ENCODE measurements at regions not wholly inside any gene's neighbourhood (a gene's known extent, or its start where the extent isn't known, plus 50 kb on each side); places are given as distances from the start of the nearest gene placed in this dataset.

DNA sequence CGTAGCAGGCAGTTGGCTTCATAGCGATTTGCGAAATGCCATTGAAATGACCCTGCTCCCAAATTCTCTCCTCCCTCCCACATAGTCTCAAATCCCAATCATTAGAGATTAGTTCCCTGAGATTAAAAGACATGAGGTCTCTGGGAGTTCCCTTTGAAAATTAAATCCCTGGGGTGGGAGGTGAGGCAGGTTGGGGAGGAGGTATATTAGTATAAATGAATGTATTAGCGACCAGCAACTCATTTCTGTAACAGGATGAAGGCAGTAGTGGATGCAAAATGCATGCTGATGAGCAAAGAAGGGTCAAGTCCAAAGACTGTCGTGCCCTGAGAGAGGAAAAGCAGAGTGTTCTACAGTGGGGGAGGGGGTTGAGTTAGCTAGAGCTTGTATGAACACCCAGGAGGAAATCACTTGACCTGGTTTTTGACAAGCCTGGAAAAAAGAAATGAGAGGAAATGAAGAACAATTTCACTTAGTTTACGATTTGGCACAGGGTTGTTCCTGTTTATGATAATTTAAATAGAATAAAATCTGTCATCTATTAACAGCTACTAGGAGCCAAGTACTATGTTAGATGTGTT, 79.6 kb upstream of the MTPN start:
- DNase-seq = no peak

DNA sequence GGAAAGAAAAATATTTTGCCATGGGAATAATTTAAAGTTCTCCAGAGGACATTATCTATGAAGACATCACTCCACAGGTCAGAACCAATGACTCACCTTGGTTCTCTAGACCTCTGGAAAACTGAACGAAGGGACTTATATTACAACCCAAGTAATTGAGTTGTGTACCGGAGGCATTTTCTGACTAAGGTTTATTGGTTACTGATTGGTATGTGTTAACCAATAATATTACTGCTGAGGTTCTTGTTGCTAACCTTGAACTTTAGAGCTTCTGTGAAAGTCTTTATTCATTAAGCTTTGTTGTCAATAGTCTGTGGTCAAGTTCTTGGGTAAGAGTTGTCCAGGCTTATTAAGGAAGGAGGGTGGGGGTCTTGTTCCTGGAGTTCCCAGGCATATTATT, 78.1 kb upstream of the MTPN start:
- DNase-seq = no peak

DNA sequence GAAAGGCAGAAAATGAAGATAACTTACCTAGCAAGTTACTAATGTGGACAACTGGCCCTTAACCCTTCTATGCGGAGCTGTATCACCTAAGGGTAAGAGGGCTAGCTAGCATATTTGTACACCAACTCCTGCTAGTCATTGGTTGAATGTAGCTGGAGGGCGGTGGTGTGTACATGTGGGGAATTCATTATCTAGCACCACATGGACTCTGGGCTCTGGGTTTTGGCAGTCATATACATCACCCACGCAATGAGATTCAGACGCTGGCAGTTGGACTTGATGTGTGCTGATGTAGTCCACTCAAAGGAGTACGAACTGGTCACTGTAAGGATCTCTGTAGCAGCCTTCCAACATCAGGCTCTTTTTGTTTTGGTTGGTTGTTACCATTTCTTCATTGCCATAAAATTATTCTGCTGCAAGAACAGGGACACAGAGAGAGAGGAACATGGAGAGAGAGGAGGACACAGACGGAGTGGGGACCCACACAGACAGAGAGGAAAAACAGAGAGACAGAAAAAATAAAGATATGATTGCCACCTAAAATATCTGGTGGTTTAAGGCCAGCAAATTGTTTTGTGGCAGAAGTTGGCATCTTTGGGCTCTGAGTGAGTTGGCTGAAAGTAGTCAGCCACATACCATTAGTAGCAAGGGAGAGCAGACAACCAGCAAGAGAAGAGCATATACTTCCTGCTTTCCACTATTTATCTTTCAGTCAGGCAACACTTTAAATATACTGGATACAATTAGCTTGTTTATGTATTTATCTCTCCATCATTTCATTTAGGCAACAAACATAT, 76.7 kb upstream of the MTPN start:
- no peak for DNase-seq

DNA sequence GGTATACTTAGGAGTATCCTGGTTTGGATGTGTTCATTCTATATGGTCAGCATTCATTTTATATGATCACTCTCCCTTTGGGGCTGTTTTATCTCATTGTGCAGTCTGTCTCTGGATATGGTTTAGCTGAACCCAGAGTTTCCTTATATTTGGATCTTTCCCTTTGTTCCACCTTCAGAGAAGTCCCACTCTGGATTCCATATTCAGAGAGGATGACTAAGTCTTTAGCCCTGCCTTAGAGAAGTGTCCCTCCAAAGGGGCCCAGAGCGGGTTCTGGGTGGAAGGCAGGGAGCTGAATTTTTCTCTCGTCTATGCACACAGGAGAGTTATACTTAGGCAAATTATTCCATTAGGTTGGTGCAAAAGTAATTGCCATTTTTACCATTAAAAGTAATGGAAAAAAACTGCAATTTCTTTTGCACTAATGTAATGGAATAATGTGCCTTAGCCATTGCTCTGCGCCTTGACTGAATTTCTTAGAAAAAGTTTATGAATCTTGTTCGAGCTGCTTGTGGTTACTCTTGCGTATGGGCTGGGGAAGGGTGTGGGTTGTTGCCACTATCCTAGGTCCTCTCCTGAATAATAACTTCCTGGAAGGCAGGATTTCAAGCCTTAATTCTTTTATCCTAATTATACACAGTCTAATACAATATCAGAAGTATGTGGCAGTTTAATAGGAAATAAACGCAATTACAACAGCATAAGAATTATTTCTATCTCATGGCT, 74.2 kb upstream of the MTPN start:
- no peak for DNase-seq

DNA sequence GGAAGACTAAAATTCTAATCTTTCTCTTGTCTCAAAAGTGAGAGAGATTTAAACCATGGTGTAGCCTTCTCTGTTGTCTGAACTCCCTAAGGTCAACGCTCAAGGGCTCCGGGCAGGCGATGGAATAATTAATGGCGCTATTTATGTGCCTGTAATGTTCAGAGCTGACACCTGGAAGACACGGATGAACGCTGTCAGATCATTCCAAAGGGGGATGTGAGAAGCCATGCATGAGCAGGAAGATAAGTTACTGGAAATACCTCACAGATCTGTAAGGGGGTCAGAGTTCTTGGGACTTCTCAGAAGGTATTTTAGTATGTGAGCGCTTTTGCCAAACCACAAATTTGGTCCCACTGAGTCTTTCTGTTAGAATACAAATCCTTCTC, 73.3 kb upstream of the MTPN start:
- no peak for DNase-seq

DNA sequence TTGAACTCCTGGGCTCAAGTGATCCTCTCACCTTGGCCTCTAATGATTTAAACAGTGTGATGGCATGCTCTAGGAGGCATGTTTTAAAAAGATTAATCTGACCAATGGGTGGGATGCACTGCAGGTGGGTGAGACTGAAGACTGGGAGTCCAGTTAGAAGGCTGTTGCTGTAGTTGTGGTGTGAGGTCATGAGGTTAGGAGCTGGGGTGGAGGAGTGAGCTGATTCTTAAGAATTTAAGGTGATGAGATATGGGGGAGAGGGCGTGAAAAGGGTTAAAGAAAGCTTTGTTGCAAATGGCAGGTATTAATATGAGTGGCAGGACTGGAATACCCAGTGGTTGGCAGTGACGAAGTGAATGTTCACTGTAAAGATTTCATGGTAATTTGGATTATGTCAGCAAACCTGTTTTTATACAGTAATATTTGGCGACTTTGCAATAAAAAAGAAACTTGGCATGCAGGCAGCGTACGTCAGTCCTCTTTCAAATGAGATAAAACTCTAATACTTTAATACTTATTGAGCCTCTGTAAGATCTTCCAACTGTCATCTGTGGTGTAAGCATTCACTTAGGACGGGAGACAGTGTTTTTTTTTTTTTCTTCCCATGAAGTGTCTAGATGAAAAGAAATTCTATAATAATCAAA, 72.8 kb upstream of the MTPN start:
- DNase-seq = no peak

DNA sequence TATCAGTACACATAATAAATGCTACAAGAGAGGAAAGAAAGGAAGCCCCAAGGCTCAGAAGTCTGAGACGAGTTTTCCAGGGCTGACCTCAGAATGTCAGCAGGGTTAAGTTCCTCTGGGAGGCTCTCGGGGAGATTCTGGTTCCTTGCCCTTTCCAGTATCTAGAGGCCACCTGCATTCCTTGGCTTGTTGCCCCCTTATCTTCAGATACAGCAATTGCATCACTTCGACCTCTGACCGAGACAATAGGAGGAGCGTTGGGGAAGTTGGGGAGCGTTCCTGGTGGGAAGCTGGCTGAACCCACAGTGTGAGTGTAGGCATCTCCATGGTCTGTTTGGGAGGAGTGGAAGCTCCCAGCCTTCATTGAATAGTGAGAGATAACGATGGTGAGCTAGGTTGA, 72.0 kb upstream of the MTPN start:
- no peak for DNase-seq

DNA sequence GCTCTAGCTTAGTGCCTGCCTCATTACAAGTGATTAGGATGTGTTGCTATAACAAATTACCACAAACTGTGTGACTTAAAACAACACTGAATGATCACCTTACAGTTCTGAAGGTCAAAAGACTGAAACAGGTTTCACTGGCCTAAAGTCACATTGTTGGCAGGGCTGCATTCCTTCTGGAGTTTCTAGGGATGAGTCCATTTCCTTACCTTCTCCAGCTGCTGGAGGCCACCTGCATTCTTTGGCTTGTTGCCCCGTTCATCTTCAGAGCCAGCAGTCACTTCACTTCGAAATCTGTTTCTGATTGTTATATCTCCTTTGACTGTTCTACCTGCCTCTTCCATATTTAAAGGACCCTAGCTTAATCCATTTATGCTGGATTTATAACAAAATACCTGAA, 69.4 kb upstream of the MTPN start:
- no peak for DNase-seq

DNA sequence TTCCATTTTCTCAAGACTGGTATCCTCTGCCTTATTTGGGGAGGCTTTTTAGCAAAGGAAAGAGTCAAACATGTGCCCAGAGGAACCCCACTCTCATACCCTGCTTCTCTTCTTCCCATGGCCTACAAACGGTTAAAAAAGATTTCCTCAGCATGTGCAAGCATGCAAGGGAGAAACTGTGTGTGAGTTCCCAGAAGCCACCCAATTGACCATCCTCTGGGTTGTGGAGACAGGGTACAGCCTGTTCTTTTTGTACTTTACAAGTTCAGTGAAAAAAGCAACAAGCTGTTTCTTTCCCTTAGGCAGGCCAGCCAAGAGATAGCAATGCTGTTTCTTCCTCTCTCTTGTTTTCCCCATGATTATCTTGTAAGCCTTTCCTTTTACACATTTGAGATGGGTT, 68.8 kb upstream of the MTPN start:
- DNase-seq = no peak

DNA sequence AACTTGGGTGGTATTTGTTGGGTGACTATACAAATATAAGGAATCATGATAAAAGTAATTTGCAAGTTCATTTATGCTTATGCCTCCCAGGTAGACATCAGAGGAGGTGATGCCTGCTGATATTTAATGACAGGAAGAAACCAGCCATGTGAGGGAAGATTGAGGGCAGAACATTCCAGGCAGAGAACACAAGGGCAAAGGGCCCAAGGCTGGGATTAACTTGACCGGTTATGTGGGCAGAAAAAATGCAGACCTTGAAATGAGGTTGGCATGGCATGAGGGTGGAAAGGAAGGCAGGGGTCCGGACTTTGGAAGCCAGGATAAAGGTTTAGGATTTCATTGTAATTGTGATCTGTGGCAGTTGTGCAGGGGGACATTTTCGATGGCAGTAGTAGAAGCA, 68.0 kb upstream of the MTPN start:
- DNase-seq = no peak

DNA sequence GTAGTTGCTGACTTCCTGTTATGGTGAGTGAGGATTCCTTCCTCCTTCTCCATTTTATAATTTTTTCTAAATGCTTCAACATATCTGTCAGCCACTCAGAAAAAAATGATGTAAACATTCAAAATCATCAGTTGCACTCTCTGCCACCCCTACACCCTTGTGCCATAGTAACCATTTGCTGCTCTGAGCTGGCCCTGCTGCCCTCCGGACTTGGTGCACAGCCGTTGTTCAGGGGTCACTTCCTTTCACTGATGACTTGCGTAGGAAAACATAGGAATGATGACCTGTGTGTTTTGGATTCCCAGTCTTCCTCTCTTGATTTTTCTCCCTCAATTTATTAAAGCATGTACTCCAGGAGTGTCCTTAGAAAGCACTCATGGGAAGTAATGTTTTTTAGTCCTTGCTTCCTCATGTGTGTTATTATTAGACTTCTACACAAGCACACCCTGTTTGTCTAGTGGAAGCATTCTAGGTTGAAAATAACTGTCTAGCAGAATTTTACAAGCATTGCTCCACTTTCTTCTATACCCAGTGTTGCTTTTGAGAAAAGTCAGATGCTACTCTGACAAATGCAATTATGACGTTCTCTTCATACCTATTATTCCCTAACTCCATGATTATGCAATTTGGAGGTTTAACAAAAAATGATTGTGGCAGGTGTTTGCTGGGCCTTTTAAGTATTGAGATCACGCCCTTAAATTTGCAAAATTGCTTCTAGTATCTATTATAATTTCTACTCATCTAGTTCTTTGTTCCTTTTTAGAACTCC, 62.6 kb upstream of the MTPN start:
- no peak for DNase-seq

DNA sequence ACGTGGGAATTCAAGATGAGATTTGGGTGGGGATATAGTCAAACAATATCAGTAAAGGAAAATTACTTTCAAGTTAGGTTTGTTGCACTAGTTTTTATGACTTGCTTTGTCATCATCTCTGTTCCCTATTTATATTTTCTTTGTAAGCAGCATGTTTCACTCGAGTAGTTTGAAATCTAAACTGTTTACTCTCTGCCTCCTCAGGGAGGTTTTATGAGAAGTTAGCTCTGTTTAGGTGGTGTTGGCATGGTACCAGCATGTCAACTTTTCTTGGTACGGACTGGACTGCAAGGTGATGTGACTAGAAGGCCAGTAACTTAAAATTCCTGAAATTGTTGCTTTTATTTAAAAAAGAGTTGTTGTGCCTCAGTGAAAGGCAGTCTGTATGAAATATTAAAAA, 59.2 kb upstream of the MTPN start:
- DNase-seq = no peak

DNA sequence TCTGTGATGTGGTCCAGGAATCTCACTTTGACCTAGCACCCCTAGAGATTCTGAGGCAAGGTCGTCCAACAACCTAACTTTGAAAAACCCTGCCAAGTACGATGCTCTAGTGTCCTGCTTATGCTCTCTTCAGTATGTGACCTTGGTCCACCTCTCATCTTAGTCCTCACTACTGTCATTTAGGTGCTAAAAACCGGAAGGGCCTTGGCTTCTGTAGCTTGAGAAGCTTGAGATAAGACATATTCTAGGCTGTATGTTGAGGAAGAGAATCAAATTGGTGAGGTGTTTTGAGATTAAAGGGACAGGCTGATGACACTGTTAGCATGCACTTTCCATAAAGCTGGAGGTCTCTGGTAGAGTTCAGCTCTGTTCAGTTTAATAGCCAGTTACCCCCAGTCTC, 57.0 kb upstream of the MTPN start:
- DNase-seq = no peak

DNA sequence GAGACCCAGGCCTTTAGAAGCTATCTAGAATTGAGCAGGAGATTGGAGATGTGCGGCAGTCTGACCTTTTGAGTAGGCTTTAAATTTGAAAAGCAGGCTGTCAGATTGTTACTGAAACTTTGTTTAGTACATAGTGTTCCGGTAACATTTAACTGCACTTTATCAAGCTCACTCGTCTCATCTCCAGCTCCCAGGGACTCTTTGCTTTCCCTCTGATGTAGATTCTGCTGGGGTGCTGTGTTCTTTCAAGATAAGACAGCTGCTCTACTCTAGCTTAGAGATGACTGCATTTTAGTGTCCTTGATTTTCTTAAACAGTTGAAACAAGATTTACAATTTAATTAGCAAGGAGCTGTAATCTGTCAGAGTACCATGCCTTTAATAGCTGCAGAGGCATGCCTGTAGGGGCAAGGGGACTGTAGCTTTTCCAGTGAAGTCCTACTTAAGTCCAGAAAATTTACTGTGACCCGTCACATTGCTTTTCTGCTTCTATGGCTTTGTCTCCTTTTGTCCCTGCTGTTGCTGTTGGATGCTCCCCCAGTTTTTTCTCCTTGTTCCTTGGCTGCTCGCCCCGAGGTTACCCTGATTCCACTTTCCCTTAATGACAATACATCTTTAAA, 56.4 kb upstream of the MTPN start:
- no peak for DNase-seq

DNA sequence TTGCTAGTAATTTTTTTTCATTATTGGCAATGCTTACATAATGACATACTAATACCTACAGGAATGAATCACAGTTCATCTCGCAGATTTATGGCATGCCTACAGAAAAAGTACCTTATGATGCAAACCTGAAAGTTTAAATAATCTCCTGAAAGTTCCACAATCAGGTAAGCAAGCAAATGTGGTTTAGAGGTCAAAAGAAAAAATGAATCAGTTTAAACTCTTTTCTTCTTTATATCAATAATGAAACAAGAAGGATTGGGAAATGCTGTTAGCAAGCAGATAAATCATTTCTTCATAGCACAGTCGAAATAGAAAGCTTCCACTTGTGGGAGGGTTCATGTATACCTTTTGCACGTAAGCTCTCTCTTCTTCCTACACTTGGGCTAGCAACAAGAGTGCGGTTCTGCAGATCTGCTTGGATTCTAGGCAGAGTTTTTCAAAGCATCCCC, 53.7 kb upstream of the MTPN start:
- DNase-seq = no peak

DNA sequence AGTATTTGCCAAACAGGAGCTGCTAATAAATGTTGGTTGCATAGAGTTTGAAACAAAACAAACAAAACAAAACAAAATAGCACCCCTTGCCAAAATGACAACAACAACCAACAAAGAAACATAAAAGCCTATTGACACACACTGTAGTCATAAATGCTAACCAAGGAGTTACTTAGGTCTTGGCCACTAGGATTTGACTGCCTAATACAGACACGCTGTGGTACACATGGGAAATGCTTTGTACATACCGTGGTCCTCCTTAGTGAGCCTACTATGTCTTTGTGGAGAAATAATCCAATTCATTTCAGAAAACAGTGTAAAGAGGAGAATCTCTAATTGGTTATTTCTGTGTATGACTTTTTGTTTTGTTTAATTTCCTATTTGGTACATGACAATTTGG, 53.2 kb upstream of the MTPN start:
- no peak for DNase-seq

DNA sequence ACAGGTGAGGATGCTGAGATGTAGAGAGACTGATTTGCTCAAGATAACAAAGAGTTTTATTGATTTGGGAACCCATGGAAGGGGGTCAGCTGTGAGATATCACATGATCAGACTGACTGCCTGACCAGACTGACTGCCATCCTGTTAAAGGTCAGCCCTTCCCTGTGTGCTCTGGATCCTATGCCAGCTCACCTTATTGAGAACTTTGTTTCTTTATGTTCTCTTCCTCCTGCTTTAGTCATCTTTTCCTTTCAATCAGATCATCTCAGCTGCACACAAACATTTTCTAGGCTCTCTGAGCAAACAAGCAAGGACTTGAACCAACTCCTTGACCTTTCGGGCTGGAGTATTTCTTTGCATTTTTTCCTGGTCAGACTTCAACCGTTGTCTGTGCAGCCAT, 50.0 kb upstream of the MTPN start:
- DNase-seq = no peak
